ENCODE measurements at regions not wholly inside any gene's neighbourhood (a gene's known extent, or its start where the extent isn't known, plus 50 kb on each side); places are given as distances from the start of the nearest gene placed in this dataset.

GRCh38 chr18:76660571-76661192, 161.7 kb upstream of the ZNF236 start:
- intact Hi-C loops (cut with DNase I) = no loop called here
- H3K36me3 ChIP-seq = no peaks in the 10 kb centered on the region
- WGBS, 3 donors = 87 to 93% (median 90%) methylated on average over 9 of the region's 9 CpGs
- H3K4me3 ChIP-seq = no peak overlapping the region
- no peak for DNase-seq
- TF ChIP-seq CTCF (IDR thresholded peaks at IDR 0.05) = no peak
- TF ChIP-seq POLR2A (IDR thresholded peaks at IDR 0.05) = no peak
- TF ChIP-seq EP300 (IDR thresholded peaks at IDR 0.05) = no peak
- no peak overlapping the region for H3K27ac ChIP-seq
- H3K4me1 ChIP-seq (ENCODE audit: insufficient read depth) = peaks cover 1% of the 10 kb centered on the region
- no peaks in the 10 kb centered on the region for H3K27me3 ChIP-seq
- H3K9me3 ChIP-seq = no peaks in the 10 kb centered on the region

GRCh38 chr18:76658627-76659026, 163.6 kb upstream of the ZNF516 start:
- Histone ChIP-seq H3K27me3 (no peaks in the 10 kb centered on the region), H3K4me1 (ENCODE audit: insufficient read depth) (peaks cover 1% of the 10 kb centered on the region), H3K36me3 (no peaks in the 10 kb centered on the region), H3K4me3 (no peak overlapping the region), H3K27ac (no peak overlapping the region), H3K9me3 (no peaks in the 10 kb centered on the region)
- DNase-seq = peak in 1 of 5 donors; percentile 63
- 70 to 75% (median 70%) methylated on average over 7 of the region's 7 CpGs for WGBS, 3 donors
- intact Hi-C loops (cut with DNase I) = no loop called here
- no peak for TF ChIP-seq EP300 (IDR thresholded peaks at IDR 0.05)
- no peak for TF ChIP-seq CTCF (IDR thresholded peaks at IDR 0.05)

GRCh38 chr18:76657911-76658470, 162.9 kb upstream of the ZNF516 start:
- WGBS, 3 donors = 61 to 66% (median 65%) methylated on average over 9 of the region's 9 CpGs
- Histone ChIP-seq H3K27me3 (no peaks in the 10 kb centered on the region), H3K9me3 (no peaks in the 10 kb centered on the region), H3K36me3 (no peaks in the 10 kb centered on the region), H3K27ac (no peak overlapping the region), H3K4me3 (no peak overlapping the region), H3K4me1 (ENCODE audit: insufficient read depth) (peaks cover 1% of the 10 kb centered on the region)
- TF ChIP-seq POLR2A (IDR thresholded peaks at IDR 0.05) = no peak
- no peak for TF ChIP-seq EP300 (IDR thresholded peaks at IDR 0.05)
- TF ChIP-seq CTCF (IDR thresholded peaks at IDR 0.05) = no peak
- no peak for DNase-seq
- intact Hi-C loops (cut with DNase I) = no loop called here

GRCh38 chr18:76656925-76657827, 162.1 kb upstream of the ZNF516 start:
- WGBS, 3 donors = 21 to 30% (median 27%) methylated on average over 8 of the region's 8 CpGs
- no peak overlapping the region for H3K4me3 ChIP-seq
- H3K4me1 ChIP-seq (ENCODE audit: insufficient read depth) = no peaks in the 10 kb centered on the region
- intact Hi-C loops (cut with DNase I) = no loop called here
- no peak for DNase-seq
- no peaks in the 10 kb centered on the region for H3K9me3 ChIP-seq
- no peaks in the 10 kb centered on the region for H3K27me3 ChIP-seq
- H3K36me3 ChIP-seq = no peaks in the 10 kb centered on the region
- H3K27ac ChIP-seq = no peak overlapping the region
- TF ChIP-seq EP300 (IDR thresholded peaks at IDR 0.05) (no peak), CTCF (IDR thresholded peaks at IDR 0.05) (no peak), POLR2A (IDR thresholded peaks at IDR 0.05) (no peak)
